Lower leg skin (tissue), 4 donors: ENCODE measurements at regions not wholly inside any gene's neighbourhood (a gene's known extent, or its start where the extent isn't known, plus 50 kb on each side); places are given as distances from the start of the nearest gene placed in this dataset.

ENCODE experiments used
- DNase-seq, 2 donors: peaks; one replicate each; pipeline ENCODE4 v3.0.0-alpha.2; 2019; ENCODE audit warnings: low spot score in 2 of 2
- H3K4me3 ChIP-seq: fragments of 200-600 bp; sonication (generic); 2 replicates; pipeline ENCODE4 v1.5.1; 2017; ENCODE audit warnings: mild to moderate bottlenecking, low read depth; ENCODE audit not compliant: poor library complexity, severe bottlenecking
- CTCF ChIP-seq, 3 donors: fragments of 450-650 bp; IDR thresholded peaks; one replicate each; pipeline ENCODE4 v1.5.1; 2016; ENCODE audit warnings: antibody characterized with exemption in 3 of 3, mild to moderate bottlenecking in 3 of 3, moderate library complexity in 2 of 3
- POLR2A ChIP-seq, 2 donors: fragments of 450-650 bp; IDR thresholded peaks; one replicate each; pipeline ENCODE4 v1.6.1; 2016 to 2017; ENCODE audit warnings: antibody characterized with exemption in 2 of 2, mild to moderate bottlenecking in 1 of 2, moderate library complexity in 1 of 2
- WGBS, 2 donors: methylation state at CpG; one replicate each; pipeline ENCODE4 v1.1.5; 2018; 5-methylcytosine and 5-hydroxymethylcytosine counted together
- intact Hi-C: fragments of 100-400 bp; cut with DNase I; formaldehyde crosslinking; loops from one replicate; pipeline ENCODE4 v1.15.0; 2023; ENCODE audit warnings: low total_unique reads

GRCh38 chr20:39773380-39774000 is 811.3 kb downstream of the DHX35 start:
- TF ChIP-seq POLR2A (IDR thresholded peaks at IDR 0.05) (no peak), CTCF (IDR thresholded peaks at IDR 0.05) (no peak)
- 80 to 86% methylated on average over 5 of the region's 5 CpGs for WGBS, 2 donors
- intact Hi-C loops: no loop called here
- no peak overlapping the region for H3K4me3 ChIP-seq
- no peak for DNase-seq

GRCh38 chr20:39767352-39767751 is 805.2 kb downstream of the DHX35 start:
- intact Hi-C loops: no loop called here
- DNase-seq: no peak
- 94 to 95% methylated on average over 1 of the region's 1 CpG for WGBS, 2 donors
- TF ChIP-seq POLR2A (IDR thresholded peaks at IDR 0.05) (no peak), CTCF (IDR thresholded peaks at IDR 0.05) (no peak)
- no peak overlapping the region for H3K4me3 ChIP-seq

- TF ChIP-seq POLR2A (IDR thresholded peaks at IDR 0.05) (no peak), CTCF (IDR thresholded peaks at IDR 0.05) (no peak)
- no peak for DNase-seq
- no peak overlapping the region for H3K4me3 ChIP-seq
- 67 to 84% methylated on average over 1 of the region's 1 CpG for WGBS, 2 donors
- intact Hi-C loops: no loop called here
Observed at GRCh38 chr20:39766333-39766732, 804.2 kb downstream of the DHX35 start.

- TF ChIP-seq CTCF (IDR thresholded peaks at IDR 0.05) (no peak), POLR2A (IDR thresholded peaks at IDR 0.05) (no peak)
- DNase-seq: no peak
- intact Hi-C loops: no loop called here
- WGBS, 2 donors: 84 to 86% methylated on average over 9 of the region's 9 CpGs
- no peak overlapping the region for H3K4me3 ChIP-seq
Observed at GRCh38 chr20:39762716-39763115, 800.6 kb downstream of the DHX35 start.

- DNase-seq: no peak
- TF ChIP-seq CTCF (IDR thresholded peaks at IDR 0.05): no peak
- WGBS, 2 donors: 53 to 57% methylated on average over 4 of the region's 4 CpGs
- no peak overlapping the region for H3K4me3 ChIP-seq
- intact Hi-C loops: no loop called here
Observed at GRCh38 chr20:39758876-39759275, 796.7 kb downstream of the DHX35 start.

GRCh38 chr20:39756828-39757227 is 794.7 kb downstream of the DHX35 start:
- TF ChIP-seq POLR2A (IDR thresholded peaks at IDR 0.05): no peak
- no peak for TF ChIP-seq CTCF (IDR thresholded peaks at IDR 0.05)

More at GRCh38 chr20:39756828-39757227, 794.7 kb downstream of the DHX35 start:
- intact Hi-C loops: no loop called here
- H3K4me3 ChIP-seq: no peak overlapping the region
- no peak for DNase-seq
